RWPE1 (cell line): ENCODE measurements at regions not wholly inside any gene's neighbourhood (a gene's known extent, or its start where the extent isn't known, plus 50 kb on each side); places are given as distances from the start of the nearest gene placed in this dataset.

Experiments used
- CTCF ChIA-PET: fragments of 350-600 bp; sonication (Branson Sonifier 250); formaldehyde crosslinking; extraction: SDS; loops from one replicate; lab custom pipeline; 2021; lab: Yijun Ruan, JAX
- POLR2A ChIA-PET: fragments of 400-600 bp; formaldehyde crosslinking; extraction: SDS; loops from one replicate; lab custom pipeline; 2020; ENCODE audit warnings: antibody characterized with exemption; ENCODE audit not compliant: low non-redundant PET; lab: Yijun Ruan, JAX
- DNase-seq: peaks from one replicate; pipeline ENCODE4 v3.0.0; 2012; ENCODE audit warnings: low spot score
- H3K27ac ChIP-seq: fragments of 450-650 bp; 2 replicates; pipeline ENCODE4 v1.5.1; 2017
- CTCF ChIP-seq: fragments of 450-650 bp; conservative IDR thresholded peaks from 2 replicates; pipeline ENCODE4 v1.5.1; 2017; ENCODE audit warnings: low read depth, mild to moderate bottlenecking

DNA sequence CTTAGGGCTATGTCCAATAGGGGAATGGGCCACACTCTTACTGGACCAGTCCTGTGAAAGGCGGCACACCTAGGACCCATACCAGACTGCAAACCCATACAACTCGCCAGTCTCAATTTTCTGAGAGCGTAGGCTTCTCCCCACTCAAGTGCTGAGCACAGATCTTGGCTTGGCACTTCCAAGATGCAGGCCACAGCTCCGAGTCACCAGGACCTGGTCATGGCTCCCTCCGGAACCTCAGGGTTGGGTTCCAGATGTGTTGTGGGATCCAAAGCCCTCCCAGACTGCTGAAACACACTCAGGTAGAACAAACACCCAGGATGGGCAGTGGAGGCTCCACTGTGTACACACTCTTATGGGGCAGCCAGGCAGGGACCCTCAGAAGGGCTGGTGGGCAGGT is 103.3 kb downstream of the TMEM144 start:
- ChIA-PET POLR2A (no interaction called here), CTCF (interaction anchor here (0.6 kb wide), 1 partner anchor 55 kb away, joined by 3 read pairs; no protein-coding TSS in a partner anchor)
- DNase-seq, result no peak
- H3K27ac ChIP-seq, result peak overlapping the region; percentile 80
- TF ChIP-seq CTCF, result no peak

DNA sequence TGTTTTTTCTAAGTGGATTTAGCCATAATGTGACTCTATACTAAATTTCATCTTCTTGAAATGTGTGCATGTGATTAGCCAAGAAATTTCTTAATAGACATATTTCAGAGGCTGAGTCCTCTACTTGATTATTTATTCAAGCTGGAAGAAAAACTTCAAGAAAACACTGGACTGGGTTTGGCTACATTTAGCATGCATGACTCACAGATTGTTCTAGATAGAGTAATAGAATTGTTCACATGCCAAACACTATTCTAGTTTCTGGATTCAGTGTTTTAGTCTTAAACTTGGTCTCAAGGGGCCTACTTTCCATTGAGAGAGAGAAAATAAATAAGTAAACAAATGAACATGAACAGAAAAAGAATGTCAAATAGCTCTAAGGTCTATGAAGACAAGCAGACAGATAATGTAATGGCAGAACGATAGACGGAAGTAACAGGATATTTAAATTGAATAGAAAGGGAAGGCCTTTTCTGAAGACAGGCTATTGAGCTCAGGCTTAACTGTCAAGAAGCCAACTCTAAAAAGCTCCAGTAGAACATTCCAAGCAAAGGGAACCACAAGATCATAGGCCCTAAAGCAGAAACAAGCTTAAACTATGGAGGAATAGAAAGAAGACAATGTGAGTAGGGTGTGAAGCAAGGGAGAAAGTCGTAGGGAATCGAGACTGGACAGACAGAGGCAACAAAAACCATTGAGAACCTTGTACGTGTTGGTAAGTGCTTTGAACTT is 104.6 kb downstream of the TMEM144 start:
- H3K27ac ChIP-seq, result no peak overlapping the region
- ChIA-PET POLR2A (no interaction called here), CTCF (no interaction called here)
- DNase-seq, result peak; percentile 51
- no peak for TF ChIP-seq CTCF

- DNase-seq, result no peak
- ChIA-PET POLR2A (no interaction called here), CTCF (interaction anchor here (0.7 kb wide), 1 partner anchor 887 kb away, joined by 3 read pairs; no protein-coding TSS in a partner anchor)
- TF ChIP-seq CTCF, result no peak
- no peak overlapping the region for H3K27ac ChIP-seq
Observed at GRCh38 chr4:158315706-158316105, 105.4 kb downstream of the TMEM144 start.

- TF ChIP-seq CTCF, result no peak
- no peak for DNase-seq
- no peak overlapping the region for H3K27ac ChIP-seq
- ChIA-PET CTCF (interaction anchor here (0.7 kb wide), 1 partner anchor 886 kb away, joined by 3 read pairs; no protein-coding TSS in a partner anchor), POLR2A (no interaction called here)
Observed at GRCh38 chr4:158316264-158316663, 106.0 kb downstream of the TMEM144 start.

GRCh38 chr4:158319880-158320279 is 109.6 kb downstream of the TMEM144 start:
- DNase-seq, result no peak
- POLR2A ChIA-PET, result no interaction called here
- CTCF ChIA-PET, result interaction anchor here (0.6 to 1.1 kb wide), 2 partner anchors 91 to 1700 kb away, joined by 3 read pairs; no protein-coding TSS in a partner anchor
- TF ChIP-seq CTCF, result no peak
- H3K27ac ChIP-seq, result no peak overlapping the region

GRCh38 chr4:158322109-158322508 is 111.8 kb downstream of the TMEM144 start:
- no peak for DNase-seq
- CTCF ChIA-PET, result interaction anchor here (0.5 to 0.6 kb wide), 2 partner anchors 151 to 1013 kb away, joined by 3 read pairs; no protein-coding TSS in a partner anchor
- H3K27ac ChIP-seq, result no peak overlapping the region
- POLR2A ChIA-PET, result no interaction called here
- TF ChIP-seq CTCF, result no peak
